HG02885 (cell line): ENCODE measurements at regions not wholly inside any gene's neighbourhood (a gene's known extent, or its start where the extent isn't known, plus 50 kb on each side); places are given as distances from the start of the nearest gene placed in this dataset.
"Not testable (repeated sequence)": the region's sequence is repeated elsewhere in the genome, so short reads cannot be mapped to it uniquely, and the experiment has no call there.

Experiments
- ATAC-seq: cut with Tn5 transposase; IDR thresholded peaks from one replicate; pipeline ENCODE4 v1.9.1; 2021; ENCODE audit warnings: mild to moderate bottlenecking; ENCODE audit not compliant: unreplicated experiment, poor library complexity

DNA sequence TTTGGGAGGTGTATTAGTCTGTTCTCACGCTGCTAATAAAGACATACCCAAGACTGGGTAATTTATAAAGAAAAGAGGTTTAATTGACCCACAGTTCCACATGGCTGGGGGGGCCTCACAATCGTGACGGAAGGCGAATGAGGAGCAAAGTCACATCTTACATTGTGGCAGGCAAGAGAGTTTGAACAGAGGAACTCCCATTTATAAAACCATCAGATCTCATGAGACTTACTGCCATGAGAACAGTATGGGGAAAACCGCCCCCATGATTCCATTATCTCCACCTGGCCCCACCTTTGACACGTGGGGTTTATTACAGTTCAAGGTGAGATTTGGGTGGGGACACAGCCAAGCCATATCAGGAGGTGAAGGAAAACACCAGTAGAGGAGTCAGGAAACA is 143.8 kb upstream of the MED14 start:
- ATAC-seq: not testable (repeated sequence)

DNA sequence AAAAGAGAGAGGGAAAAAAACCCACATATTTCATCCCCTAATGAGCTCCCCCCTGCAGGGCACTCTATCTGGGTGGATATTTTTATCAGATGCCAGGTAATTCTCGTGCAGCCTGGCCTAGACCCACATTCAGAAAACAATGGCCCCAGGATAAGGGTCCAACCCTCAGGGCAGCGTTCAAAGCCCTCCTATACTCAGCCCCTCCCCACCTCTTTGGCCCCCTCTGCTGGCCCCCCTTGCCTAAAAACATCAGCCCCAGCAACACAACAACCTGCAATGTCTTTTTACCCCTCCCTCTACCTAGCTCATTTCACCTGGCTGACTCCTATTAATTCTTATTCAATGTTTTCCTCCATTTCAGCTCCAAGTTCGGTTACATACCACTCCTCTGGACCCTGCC is 145.4 kb upstream of the MED14 start:
- ATAC-seq: no peak

DNA sequence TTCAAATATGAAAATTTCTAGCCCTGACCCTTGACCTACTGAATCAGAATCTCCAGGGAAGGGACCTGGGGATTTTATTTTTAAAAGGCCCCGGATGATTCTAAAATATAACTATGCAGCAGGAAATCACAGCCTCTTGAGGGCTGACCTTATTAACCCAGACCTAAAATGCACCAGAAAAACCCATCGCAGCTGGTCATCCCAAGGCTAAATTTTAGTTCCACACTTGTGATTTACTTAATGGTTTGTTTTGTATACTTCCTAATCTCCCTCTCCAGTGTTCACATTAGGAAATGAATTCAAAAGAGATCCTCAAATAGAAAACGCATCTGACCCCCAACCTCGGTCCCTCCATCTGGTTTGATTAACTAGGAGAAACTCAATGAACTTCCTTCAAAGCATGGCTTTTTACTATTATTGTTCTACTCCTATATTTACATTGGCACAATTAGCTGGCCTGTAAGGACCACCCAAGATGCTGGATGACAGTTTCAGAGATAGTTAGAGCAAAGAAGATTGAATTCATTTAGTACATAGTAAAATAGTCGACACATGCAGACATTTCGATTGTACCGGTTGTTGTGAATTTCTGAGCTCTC is 147.8 kb upstream of the MED14 start:
- ATAC-seq: no peak

DNA sequence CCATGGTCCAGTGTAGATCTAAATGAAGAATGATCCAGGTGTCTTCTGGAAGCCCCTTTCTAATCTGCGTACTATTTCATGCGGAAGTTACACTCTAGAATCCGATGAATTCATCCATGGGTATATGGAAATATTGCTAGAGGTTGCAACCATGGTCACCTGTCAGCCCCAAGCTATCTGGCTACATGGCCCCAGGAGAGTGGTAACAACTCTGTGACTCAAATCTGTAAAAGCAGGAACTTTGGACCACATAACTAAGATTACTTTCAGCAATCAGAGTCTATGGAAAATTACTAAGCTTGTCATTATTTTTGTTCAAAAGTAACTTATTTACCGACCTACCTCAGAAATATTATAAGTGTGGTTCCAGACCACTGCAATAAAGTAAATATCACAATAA is 150.6 kb upstream of the MED14 start:
- no peak for ATAC-seq

DNA sequence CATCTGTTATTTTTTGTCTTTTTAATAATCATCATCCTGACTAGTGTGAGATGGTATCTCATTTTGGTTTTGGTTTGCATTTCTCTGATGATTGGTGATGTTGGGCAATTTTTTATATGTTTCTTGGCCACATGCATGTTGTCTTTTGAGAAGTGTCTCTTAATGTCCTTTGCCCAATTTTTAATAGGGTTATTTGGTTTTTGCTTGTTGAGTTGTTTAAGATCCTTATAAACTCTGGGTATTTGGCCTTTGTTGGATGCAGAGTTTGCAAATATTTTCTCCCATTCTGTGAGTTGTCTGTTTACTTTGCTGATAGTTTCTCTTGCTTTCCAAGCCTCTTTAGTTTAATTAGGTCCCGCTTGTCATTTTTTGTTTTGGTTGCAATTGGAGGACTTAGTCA is 152.1 kb upstream of the MED14 start:
- ATAC-seq: no peak

DNA sequence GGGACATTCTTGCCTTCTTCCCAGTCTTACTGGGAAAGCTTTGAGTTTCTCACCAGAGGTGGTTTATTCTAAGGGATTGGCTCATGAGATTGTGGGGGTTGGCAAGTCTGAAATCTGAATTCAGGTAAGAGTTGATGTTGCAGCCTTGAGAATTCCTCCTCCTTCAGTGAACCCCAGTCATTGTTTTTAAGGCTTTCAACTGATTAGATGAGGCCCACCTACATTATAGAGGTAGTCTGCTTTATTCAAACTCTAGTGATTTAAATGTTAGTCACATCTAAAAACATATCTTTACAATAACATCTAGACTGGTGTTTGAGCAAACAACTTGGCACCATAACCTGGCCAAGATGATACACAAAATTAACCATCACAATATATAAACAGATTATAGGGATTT is 156.5 kb upstream of the MED14 start:
- ATAC-seq: no peak

DNA sequence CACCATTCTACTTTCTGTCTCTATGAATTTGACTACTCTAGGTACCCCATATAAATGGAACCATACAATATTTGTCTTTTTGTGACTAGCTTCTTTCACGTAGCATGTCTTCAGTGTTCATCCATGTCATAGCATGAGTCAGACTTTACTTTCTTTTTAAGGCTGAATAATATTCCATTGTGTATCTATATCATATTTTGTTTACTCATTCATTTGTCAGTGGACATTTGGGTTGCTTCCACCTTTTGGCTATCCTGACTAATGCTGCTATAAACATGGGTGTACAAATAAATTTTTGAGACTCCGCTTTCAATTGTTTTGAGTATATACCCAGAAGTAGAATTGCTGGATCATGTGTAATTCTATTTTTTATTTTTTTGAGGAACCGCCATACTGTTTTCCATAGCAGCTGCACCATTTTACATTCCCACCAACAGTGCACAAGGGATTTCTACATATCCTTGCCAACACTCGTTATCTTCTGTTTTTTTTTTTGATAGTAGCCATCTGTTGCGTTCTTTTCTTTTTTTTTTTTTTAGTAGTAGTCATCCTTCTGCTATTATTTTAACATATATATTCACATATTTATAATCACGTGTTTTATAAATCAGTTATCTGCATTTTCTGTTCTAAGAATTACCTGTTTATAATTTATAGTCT is 158.0 kb upstream of the MED14 start:
- no peak for ATAC-seq

DNA sequence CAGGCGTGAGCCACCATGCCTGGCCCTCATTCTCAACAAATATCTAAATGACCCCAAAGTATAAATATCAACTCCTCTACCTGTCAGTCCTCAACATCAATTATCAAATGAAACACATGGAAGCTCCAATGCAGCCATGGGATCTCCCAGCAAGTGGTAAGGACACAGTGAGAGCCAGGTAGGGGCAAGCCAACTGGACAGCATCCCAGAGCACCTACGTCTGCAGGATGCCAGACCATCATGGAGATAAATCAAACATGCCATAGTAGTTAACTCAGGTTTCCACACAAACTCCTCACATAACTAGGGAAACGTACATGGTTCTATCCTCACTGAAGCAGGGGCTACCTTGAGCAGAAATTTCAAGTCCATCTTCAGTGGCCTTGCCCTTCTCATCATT is 159.9 kb upstream of the MED14 start:
- ATAC-seq: no peak

DNA sequence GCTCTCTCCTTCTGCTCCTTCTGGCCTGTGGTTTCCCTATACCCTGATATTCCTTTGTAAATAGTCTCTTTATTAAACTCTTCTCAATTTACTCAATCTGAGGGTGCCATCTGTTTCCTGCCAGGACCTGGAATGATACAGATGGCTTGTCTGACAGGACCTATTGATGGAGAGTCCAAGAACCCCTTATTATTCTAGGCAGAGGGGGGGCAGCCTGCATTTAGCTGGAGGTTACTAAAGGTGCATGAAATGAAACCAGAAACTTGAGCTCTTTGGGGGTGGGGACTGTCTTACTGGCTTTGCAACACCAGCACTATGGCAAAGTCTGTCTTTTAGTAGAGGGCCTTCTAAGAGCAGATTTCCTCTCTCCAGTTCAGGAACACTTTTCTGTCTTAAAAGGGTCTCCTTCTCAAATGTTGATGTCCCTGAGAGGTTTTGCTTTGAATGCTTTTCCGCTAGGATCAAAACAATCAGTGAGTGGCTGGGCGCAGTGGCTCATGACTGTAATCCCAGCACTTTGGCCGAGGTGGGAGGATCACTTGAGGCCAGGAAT is 162.5 kb upstream of the MED14 start:
- ATAC-seq: no peak

DNA sequence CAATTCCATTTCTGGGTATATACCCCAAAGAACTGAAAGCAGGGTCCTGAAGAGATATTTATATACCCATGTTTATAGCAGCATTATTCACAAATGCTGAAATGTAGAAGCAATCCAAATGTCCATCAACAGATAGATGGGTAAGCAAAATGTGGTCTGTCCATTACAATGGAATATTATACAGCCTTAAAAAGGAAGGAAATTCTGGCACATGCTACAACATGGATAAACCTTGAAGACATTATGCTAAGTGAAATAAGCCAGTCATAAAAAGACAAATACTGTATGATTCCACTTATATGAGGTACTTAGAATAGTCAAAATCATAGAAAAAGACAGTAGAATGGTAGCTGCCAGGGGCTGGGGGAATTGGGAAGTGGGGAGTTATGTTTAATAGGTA is 169.4 kb upstream of the MED14 start:
- not testable (repeated sequence) for ATAC-seq

DNA sequence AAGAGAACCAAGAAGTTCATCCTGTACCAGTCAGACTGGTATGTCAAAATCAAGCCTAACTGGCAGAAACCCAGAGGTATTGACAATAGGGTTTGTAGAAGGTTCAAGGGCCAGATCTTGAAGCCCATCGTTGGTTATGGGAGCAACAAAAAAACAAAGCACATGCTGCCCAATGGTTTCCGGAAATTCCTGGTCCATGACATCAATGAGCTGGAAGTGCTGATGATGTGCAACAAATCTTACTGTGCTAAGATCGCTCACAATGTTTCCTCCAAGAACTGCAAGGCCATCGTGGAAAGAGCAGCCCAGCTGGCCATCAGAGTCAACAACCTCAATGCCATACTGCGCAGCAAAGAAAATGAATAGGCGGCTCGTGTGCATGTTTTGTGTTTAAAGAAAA is 172.7 kb upstream of the MED14 start:
- ATAC-seq: no peak

DNA sequence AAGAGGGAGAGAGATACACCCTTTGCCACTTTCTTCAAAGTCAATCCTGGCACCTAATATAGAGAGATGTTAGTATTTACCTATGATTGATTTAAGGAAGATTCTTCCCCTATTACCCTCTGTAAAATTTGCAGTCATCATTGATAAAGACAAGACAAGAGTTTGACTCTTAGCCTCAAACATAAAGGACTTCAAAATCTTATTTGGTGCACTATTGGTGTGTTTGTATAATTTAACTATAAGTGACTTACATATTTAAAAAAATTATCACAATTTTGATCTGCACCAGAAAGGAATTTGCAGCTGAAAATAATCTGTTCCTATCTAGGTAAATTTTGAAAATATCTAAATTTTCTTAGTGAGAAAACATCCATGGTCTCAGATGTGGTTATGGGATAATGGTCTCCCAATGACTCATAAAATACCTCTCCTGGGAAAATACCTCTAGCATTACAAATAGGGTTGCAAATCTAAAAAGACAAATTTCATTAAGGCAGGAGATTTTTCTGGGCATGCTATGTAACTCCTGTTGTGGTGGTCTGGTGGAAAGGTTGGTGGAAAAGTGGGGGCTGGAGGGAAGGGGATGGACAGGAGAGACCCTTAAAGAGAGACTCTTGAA is 173.6 kb upstream of the MED14 start:
- no peak for ATAC-seq

DNA sequence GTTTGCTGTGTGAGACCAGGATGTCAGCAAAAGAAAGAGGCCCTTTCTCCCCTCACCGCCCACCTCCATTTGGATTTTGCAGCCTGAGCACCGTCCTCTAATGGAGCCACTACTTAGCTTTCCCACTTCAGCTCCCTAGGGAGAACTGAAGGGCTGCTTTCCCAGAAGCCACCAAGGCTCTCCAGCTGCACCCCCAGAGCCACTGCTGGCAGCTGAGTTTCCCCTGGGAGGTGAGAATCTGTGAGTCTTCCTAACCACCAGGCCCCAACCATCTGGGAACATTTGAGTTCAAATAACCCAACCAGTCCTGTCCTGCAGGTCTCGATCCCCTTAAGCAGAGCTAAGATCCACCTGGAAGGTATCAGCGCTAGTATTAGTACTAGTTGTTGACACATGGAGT is 173.1 kb upstream of the USP9X start:
- no peak for ATAC-seq

DNA sequence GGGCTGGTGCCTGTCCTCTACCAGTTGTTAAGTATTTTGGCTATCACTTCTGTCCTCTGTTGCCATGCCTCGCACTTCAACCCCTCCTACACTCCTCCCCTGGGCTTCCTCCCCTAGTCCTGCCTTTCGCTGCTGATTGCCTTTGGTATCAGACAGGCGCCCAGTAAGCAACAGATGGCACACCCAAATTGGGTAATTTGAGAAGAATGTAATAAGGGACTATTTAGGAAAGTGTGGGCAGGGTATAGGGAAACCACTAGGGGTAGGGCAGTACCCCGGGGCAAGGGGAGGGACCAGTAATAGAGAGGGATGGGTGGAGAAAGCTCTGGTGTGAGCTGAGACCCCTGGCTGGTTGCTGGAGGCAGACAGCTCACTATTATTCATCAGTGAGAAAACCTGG is 172.7 kb upstream of the USP9X start:
- ATAC-seq: no peak

DNA sequence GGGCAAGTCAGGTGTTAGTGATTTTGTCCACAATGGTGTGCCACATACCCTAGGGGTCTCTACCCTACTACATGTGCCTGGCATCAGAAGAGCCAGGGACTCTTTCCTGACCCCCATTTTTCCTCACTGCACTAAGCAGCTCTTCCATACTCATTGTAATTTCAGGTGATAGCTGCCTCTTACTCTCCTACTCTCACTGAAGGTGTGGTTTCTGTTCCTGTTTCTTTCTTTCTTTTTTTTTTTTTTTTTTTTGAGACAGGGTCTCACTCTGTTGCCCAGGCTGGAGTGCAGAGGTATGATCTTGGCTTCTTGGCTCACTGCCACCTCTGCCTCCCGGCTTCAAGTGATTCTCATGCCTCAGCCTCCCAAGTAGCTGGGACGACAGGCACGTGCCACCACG is 164.9 kb upstream of the USP9X start:
- no peak for ATAC-seq

DNA sequence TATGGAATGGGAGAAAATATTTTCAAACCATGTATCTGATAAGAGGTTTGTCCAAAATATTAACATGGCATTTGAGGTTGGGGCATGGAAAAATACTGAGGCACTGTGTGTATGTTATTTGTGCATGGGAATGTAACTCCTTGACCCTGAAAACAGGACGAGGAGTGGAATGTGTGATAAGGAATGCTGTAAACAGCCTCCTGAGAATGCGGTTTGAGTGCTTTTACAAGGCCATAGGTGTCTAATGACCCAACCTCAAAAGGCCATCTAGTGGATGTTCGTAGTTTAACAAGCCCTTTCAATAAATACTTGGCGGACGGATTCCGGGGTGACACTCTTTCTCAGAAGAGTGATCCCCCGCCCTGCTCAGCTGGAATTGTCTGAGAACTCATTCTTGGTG is 162.9 kb upstream of the USP9X start:
- ATAC-seq: no peak

DNA sequence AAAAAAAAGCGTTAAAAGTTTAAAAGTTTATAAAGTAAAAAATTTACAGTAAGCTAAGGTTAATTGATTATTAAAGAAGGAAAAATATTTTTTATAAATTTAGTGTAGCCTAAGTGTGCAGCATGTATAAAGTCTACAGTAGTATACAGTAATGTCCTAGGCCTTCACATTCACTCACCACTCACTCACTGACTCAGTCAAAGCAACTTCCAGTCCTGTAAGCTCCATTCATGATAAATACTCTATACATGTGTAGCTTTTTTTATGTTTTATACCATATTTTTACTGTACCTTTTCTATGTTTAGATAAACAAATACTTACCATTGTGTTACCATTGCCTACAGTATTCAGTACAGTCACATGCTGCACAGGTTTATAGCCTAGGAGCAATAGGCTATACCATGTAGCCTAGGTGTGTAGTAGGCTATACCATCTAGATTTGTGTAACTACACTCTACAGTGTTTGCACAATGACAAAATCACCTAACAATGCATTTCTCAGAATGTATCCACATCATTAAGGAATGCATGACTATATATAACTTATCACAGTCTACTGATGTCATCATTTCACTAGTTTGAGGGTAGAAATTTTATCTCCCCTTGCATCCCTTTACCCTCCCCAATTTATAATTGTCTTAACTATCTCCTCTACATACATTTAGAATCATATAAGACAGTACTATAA is 158.4 kb upstream of the USP9X start:
- ATAC-seq: not testable (repeated sequence)

DNA sequence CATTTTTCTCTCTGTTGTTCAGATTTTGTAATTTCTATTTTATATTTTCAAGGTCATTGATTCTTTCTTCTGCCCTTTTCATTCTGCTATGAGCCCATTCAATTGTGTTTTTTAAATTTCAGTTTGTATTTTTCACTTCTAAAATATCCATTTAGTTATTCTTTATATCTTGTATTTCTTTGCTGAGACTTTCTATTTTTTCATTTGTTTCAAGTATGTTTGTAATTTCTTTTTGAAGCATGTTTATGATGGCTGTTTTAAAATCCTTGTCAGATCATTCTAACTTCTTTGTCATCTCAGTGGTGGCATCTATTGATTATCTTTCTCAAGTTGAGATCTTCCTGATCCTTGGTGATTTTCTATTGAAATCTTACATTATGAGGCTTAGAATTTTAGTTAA is 157.2 kb upstream of the USP9X start:
- no peak for ATAC-seq

DNA sequence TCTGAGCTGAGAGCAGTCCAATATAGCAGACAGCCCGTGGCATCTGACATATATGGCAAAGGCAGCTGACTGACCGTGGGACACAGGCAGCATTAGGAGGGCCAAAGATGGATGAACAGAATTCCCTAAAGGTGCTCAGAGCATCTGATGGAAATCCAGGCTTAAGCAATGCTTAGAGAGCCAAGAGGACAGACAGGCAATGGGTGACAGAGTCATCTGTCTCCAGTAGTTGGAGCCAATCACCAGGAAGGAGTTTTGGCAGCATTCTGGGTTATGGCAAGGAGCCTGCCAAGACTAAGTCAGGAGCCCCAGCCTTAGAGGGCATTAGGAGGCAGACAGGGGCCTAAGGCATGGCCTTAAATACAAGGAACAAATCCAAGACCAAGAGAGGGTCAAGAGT is 153.3 kb upstream of the USP9X start:
- no peak for ATAC-seq

DNA sequence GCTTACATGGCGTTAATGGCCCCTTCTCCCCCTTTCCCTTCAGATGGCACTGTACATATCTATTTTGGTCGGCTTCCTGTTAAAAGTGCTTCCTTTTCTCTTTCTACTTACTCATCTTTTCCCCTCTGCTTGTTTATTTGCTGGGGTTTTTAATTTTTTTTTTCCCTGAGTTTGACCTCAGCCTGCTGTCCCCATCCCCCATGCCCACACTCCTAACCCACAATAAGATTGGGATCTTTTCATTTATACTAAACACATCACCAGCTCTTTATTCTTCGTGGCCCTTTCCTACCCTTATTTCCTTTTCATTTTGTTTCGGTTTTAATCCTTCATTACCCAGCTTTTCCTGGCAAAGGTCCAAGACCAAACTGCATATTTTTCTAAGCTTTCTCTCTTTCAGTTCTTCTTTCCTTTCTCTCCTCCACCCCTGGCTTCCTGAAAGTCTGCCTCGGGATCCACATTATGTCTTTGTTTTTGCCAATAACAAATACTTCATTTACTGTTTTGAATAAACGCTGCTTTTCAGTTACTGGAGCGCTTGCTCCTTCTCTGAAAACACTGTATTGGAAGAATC is 152.0 kb upstream of the USP9X start:
- no peak for ATAC-seq
